Progenitor cell of endocrine pancreas (in vitro differentiated cells): ENCODE measurements at regions not wholly inside any gene's neighbourhood (a gene's known extent, or its start where the extent isn't known, plus 50 kb on each side); places are given as distances from the start of the nearest gene placed in this dataset.

Source experiments
- DNase-seq: peaks from one replicate; pipeline ENCODE4 v3.0.0; 2021; ENCODE audit warnings: low spot score; ENCODE audit not compliant: unreplicated experiment
- H3K27ac Mint-ChIP-seq: 2 replicates; pipeline ENCODE4 v1.8.0; 2021; ENCODE audit warnings: mild to moderate bottlenecking, moderate library complexity, mixed read lengths
- H3K27me3 Mint-ChIP-seq: 2 replicates; pipeline ENCODE4 v1.8.0; 2021; ENCODE audit warnings: mixed read lengths
- H3K36me3 Mint-ChIP-seq: 2 replicates; pipeline ENCODE4 v1.8.0; 2022; ENCODE audit warnings: mixed read lengths; ENCODE audit not compliant: insufficient read depth
- H3K4me1 Mint-ChIP-seq: 2 replicates; pipeline ENCODE4 v1.8.0; 2021; ENCODE audit warnings: low read depth, mixed read lengths
- H3K4me3 Mint-ChIP-seq: 2 replicates; pipeline ENCODE4 v1.8.0; 2021; ENCODE audit warnings: low read depth, mild to moderate bottlenecking, moderate library complexity, mixed read lengths
- H3K9me3 Mint-ChIP-seq: 2 replicates; pipeline ENCODE4 v1.8.0; 2021; ENCODE audit warnings: low read depth, mixed read lengths
- TF ChIP-seq, protein P1 (sequence below): fragments of 200-600 bp; sonication (generic); IDR thresholded peaks from one replicate; pipeline ENCODE4 v1.5.0; 2021; ENCODE audit warnings: antibody characterized with exemption, mild to moderate bottlenecking; ENCODE audit not compliant: unreplicated experiment

GRCh38 chr4:177175473-177175872 is 134.2 kb upstream of the NEIL3 start:
- no peak overlapping the region for H3K4me3 Mint-ChIP-seq
- no peak overlapping the region for H3K27ac Mint-ChIP-seq
- H3K36me3 Mint-ChIP-seq: no peaks in the 10 kb centered on the region
- TF ChIP-seq, protein P1, sequence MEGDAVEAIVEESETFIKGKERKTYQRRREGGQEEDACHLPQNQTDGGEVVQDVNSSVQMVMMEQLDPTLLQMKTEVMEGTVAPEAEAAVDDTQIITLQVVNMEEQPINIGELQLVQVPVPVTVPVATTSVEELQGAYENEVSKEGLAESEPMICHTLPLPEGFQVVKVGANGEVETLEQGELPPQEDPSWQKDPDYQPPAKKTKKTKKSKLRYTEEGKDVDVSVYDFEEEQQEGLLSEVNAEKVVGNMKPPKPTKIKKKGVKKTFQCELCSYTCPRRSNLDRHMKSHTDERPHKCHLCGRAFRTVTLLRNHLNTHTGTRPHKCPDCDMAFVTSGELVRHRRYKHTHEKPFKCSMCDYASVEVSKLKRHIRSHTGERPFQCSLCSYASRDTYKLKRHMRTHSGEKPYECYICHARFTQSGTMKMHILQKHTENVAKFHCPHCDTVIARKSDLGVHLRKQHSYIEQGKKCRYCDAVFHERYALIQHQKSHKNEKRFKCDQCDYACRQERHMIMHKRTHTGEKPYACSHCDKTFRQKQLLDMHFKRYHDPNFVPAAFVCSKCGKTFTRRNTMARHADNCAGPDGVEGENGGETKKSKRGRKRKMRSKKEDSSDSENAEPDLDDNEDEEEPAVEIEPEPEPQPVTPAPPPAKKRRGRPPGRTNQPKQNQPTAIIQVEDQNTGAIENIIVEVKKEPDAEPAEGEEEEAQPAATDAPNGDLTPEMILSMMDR: no peak
- H3K4me1 Mint-ChIP-seq: no peaks in the 10 kb centered on the region
- no peak for DNase-seq
- H3K9me3 Mint-ChIP-seq: peaks cover 4% of the 10 kb centered on the region
- H3K27me3 Mint-ChIP-seq: no peaks in the 10 kb centered on the region

DNA sequence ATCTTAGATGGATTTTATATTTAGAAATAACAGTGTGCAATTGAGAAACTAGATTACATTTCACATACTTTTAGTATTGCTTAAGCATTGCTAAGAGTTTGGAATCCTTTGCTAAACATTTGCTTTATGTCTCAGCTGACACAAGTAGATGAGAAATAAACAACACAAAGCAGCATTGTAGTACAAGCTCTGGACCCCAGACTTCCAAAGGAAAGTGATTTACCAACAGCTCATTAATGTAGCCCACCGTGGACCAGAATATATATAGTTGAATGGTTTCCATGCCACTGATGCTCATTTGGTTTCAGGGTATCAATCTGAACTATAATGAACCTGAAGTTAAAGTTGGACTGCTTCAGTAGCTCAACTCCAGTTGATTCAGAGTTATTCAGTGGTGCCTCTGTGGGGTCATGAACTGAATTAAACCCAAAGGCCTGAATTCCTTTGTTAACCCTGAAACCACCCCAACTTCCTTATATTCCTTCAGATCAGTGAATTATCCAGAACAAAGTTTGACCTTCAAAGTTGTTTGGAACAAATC is 132.1 kb upstream of the NEIL3 start:
- no peaks in the 10 kb centered on the region for H3K27me3 Mint-ChIP-seq
- no peaks in the 10 kb centered on the region for H3K36me3 Mint-ChIP-seq
- TF ChIP-seq, protein P1: no peak
- H3K9me3 Mint-ChIP-seq: no peaks in the 10 kb centered on the region
- no peak for DNase-seq
- no peak overlapping the region for H3K27ac Mint-ChIP-seq
- H3K4me3 Mint-ChIP-seq: no peak overlapping the region
- H3K4me1 Mint-ChIP-seq: no peaks in the 10 kb centered on the region

- Mint-ChIP-seq H3K27me3 (no peaks in the 10 kb centered on the region), H3K4me1 (no peaks in the 10 kb centered on the region), H3K36me3 (no peaks in the 10 kb centered on the region), H3K4me3 (no peak overlapping the region), H3K9me3 (no peaks in the 10 kb centered on the region), H3K27ac (no peak overlapping the region)
- DNase-seq: no peak
- TF ChIP-seq, protein P1: no peak
Observed at GRCh38 chr4:177178246-177178645, 131.4 kb upstream of the NEIL3 start.

GRCh38 chr4:177182166-177182565 is 127.5 kb upstream of the NEIL3 start:
- Mint-ChIP-seq H3K4me1 (no peaks in the 10 kb centered on the region), H3K36me3 (no peaks in the 10 kb centered on the region), H3K9me3 (no peaks in the 10 kb centered on the region), H3K27me3 (no peaks in the 10 kb centered on the region), H3K27ac (no peak overlapping the region), H3K4me3 (no peak overlapping the region)
- TF ChIP-seq, protein P1: no peak
- DNase-seq: no peak

DNA sequence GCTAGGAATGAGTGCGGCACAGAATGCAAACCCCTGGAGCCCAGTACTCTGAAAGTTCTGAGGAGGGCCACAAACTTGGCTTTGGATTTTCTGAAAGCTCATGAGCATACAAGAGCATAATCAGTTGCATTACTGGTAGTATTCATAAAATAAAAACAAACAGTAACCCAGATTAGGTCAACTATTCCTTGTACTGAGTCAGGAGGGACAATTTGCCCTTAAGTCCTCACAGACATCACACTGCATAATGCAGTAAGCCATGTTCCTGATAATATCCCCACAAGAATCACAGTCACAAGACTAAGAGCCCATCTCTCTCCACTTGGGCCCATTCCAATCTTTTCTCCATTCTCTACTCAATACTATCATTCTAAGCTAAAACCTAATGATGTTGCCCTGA is 126.9 kb upstream of the NEIL3 start:
- Mint-ChIP-seq H3K36me3 (no peaks in the 10 kb centered on the region), H3K27me3 (no peaks in the 10 kb centered on the region)
- TF ChIP-seq, protein P1: no peak

More for the DNA sequence above, 126.9 kb upstream of the NEIL3 start:
- H3K4me3 Mint-ChIP-seq: no peak overlapping the region
- no peaks in the 10 kb centered on the region for H3K9me3 Mint-ChIP-seq
- H3K4me1 Mint-ChIP-seq: no peaks in the 10 kb centered on the region
- no peak overlapping the region for H3K27ac Mint-ChIP-seq
- no peak for DNase-seq
